NCI-H2081 treated with DMSO at 0.1 percent for 48 hours (cell line): ENCODE measurements at regions not wholly inside any gene's neighbourhood (a gene's known extent, or its start where the extent isn't known, plus 50 kb on each side); places are given as distances from the start of the nearest gene placed in this dataset.
"Not testable (repeated sequence)": the region's sequence is repeated elsewhere in the genome, so short reads cannot be mapped to it uniquely, and the experiment has no call there.

ENCODE experiments used
- DNase-seq: peaks from one replicate; lab custom pipeline; 2025; lab: John Stamatoyannopoulos, UW

GRCh38 chr20:52098186-52098585, 93.4 kb downstream of the ZFP64 start:
- DNase-seq: no peak

GRCh38 chr20:52096117-52096516, 95.5 kb downstream of the ZFP64 start:
- DNase-seq: no peak

GRCh38 chr20:52094693-52095092, 96.9 kb downstream of the ZFP64 start:
- no peak for DNase-seq

- no peak for DNase-seq
Measured at GRCh38 chr20:52093575-52093974, 98.0 kb downstream of the ZFP64 start.

GRCh38 chr20:52090035-52090434, 101.5 kb downstream of the ZFP64 start:
- DNase-seq: no peak

GRCh38 chr20:52087471-52087870, 104.1 kb downstream of the ZFP64 start:
- no peak for DNase-seq

GRCh38 chr20:52086878-52087277, 104.7 kb downstream of the ZFP64 start:
- no peak for DNase-seq

GRCh38 chr20:52084727-52085126, 106.9 kb downstream of the ZFP64 start:
- no peak for DNase-seq

GRCh38 chr20:52083627-52084232, 107.8 kb downstream of the ZFP64 start:
- no peak for DNase-seq

GRCh38 chr20:52082612-52083011, 109.0 kb downstream of the ZFP64 start:
- no peak for DNase-seq

- DNase-seq: no peak
Measured at GRCh38 chr20:52081791-52082190, 109.8 kb downstream of the ZFP64 start.

GRCh38 chr20:52081066-52081465, 110.5 kb downstream of the ZFP64 start:
- DNase-seq: no peak

GRCh38 chr20:52078289-52078688, 113.3 kb downstream of the ZFP64 start:
- no peak for DNase-seq

GRCh38 chr20:52076164-52076563, 115.4 kb downstream of the ZFP64 start:
- DNase-seq: no peak

- no peak for DNase-seq
Measured at GRCh38 chr20:52075400-52075799, 116.2 kb downstream of the ZFP64 start.

GRCh38 chr20:52071136-52071535, 120.4 kb downstream of the ZFP64 start:
- DNase-seq: no peak

- no peak for DNase-seq
Measured at GRCh38 chr20:52064931-52065330, 126.6 kb downstream of the ZFP64 start.

GRCh38 chr20:52062452-52063209, 128.9 kb downstream of the ZFP64 start:
- no peak for DNase-seq

GRCh38 chr20:52060794-52061714, 130.5 kb downstream of the ZFP64 start:
- DNase-seq: no peak

GRCh38 chr20:52057133-52057532, 134.4 kb downstream of the ZFP64 start:
- DNase-seq: not testable (repeated sequence)

- no peak for DNase-seq
Measured at GRCh38 chr20:52056203-52057062, 135.1 kb downstream of the ZFP64 start.

GRCh38 chr20:52054123-52054522, 137.5 kb downstream of the ZFP64 start:
- no peak for DNase-seq
